ENCODE measurements at regions not wholly inside any gene's neighbourhood (a gene's known extent, or its start where the extent isn't known, plus 50 kb on each side); places are given as distances from the start of the nearest gene placed in this dataset.

GRCh38 chr22:49599691-49600455 is 227.8 kb downstream of the BRD1 start:
- no peak overlapping the region for H3K27ac ChIP-seq (ENCODE audit: low read depth in 2 of 2, low read length in 2 of 2)
- H3K27me3 ChIP-seq (ENCODE audit: control insufficient read depth in 2 of 2, insufficient read depth in 2 of 2, low read length in 2 of 2): no peaks in the 10 kb centered on the region
- H3K4me3 ChIP-seq (ENCODE audit: low read length in 2 of 2): no peak overlapping the region
- H3K4me1 ChIP-seq (ENCODE audit: control insufficient read depth in 2 of 2, insufficient read depth in 2 of 2, low read length in 2 of 2): no peaks in the 10 kb centered on the region
- H3K36me3 ChIP-seq (ENCODE audit: control insufficient read depth in 2 of 2, insufficient read depth in 2 of 2, low read length in 2 of 2): peaks cover 0 to 9% of the 10 kb centered on the region in 2 donors
- no peak overlapping the region for H3K9ac ChIP-seq (ENCODE audit: low read depth in 1 of 2, low read length in 2 of 2)
- peaks cover 0 to 1% of the 10 kb centered on the region in 2 donors for H3K9me3 ChIP-seq (ENCODE audit: control insufficient read depth in 2 of 2, low read length in 2 of 2)

- Histone ChIP-seq H3K36me3 (ENCODE audit: control insufficient read depth in 2 of 2, insufficient read depth in 2 of 2, low read length in 2 of 2) (peaks cover 0 to 9% of the 10 kb centered on the region in 2 donors), H3K9ac (ENCODE audit: low read depth in 1 of 2, low read length in 2 of 2) (no peak overlapping the region), H3K9me3 (ENCODE audit: control insufficient read depth in 2 of 2, low read length in 2 of 2) (no peaks in the 10 kb centered on the region), H3K4me1 (ENCODE audit: control insufficient read depth in 2 of 2, insufficient read depth in 2 of 2, low read length in 2 of 2) (no peaks in the 10 kb centered on the region), H3K27ac (ENCODE audit: low read depth in 2 of 2, low read length in 2 of 2) (no peak overlapping the region), H3K4me3 (ENCODE audit: low read length in 2 of 2) (no peak overlapping the region), H3K27me3 (ENCODE audit: control insufficient read depth in 2 of 2, insufficient read depth in 2 of 2, low read length in 2 of 2) (no peaks in the 10 kb centered on the region)
Measured at GRCh38 chr22:49599039-49599438, 228.6 kb downstream of the BRD1 start.

- Histone ChIP-seq H3K4me1 (ENCODE audit: control insufficient read depth in 2 of 2, insufficient read depth in 2 of 2, low read length in 2 of 2) (no peaks in the 10 kb centered on the region), H3K9me3 (ENCODE audit: control insufficient read depth in 2 of 2, low read length in 2 of 2) (no peaks in the 10 kb centered on the region), H3K4me3 (ENCODE audit: low read length in 2 of 2) (no peak overlapping the region), H3K9ac (ENCODE audit: low read depth in 1 of 2, low read length in 2 of 2) (no peak overlapping the region), H3K36me3 (ENCODE audit: control insufficient read depth in 2 of 2, insufficient read depth in 2 of 2, low read length in 2 of 2) (peaks cover 0 to 9% of the 10 kb centered on the region in 2 donors), H3K27me3 (ENCODE audit: control insufficient read depth in 2 of 2, insufficient read depth in 2 of 2, low read length in 2 of 2) (no peaks in the 10 kb centered on the region), H3K27ac (ENCODE audit: low read depth in 2 of 2, low read length in 2 of 2) (no peak overlapping the region)
Measured at GRCh38 chr22:49598338-49598737, 229.3 kb downstream of the BRD1 start.

GRCh38 chr22:49597428-49598039 is 230.1 kb downstream of the BRD1 start:
- H3K9ac ChIP-seq (ENCODE audit: low read depth in 1 of 2, low read length in 2 of 2): no peak overlapping the region
- H3K36me3 ChIP-seq (ENCODE audit: control insufficient read depth in 2 of 2, insufficient read depth in 2 of 2, low read length in 2 of 2): peaks cover 0 to 9% of the 10 kb centered on the region in 2 donors

GRCh38 chr22:49595465-49596078 is 232.1 kb downstream of the BRD1 start:
- no peak overlapping the region for H3K9ac ChIP-seq (ENCODE audit: low read depth in 1 of 2, low read length in 2 of 2)
- H3K9me3 ChIP-seq (ENCODE audit: control insufficient read depth in 2 of 2, low read length in 2 of 2): no peaks in the 10 kb centered on the region
- H3K4me3 ChIP-seq (ENCODE audit: low read length in 2 of 2): no peak overlapping the region
- H3K27ac ChIP-seq (ENCODE audit: low read depth in 2 of 2, low read length in 2 of 2): no peak overlapping the region
- no peaks in the 10 kb centered on the region for H3K4me1 ChIP-seq (ENCODE audit: control insufficient read depth in 2 of 2, insufficient read depth in 2 of 2, low read length in 2 of 2)
- H3K36me3 ChIP-seq (ENCODE audit: control insufficient read depth in 2 of 2, insufficient read depth in 2 of 2, low read length in 2 of 2): peaks cover 0 to 9% of the 10 kb centered on the region in 2 donors
- no peaks in the 10 kb centered on the region for H3K27me3 ChIP-seq (ENCODE audit: control insufficient read depth in 2 of 2, insufficient read depth in 2 of 2, low read length in 2 of 2)

More at GRCh38 chr22:49597428-49598039, 230.1 kb downstream of the BRD1 start:
- Histone ChIP-seq H3K4me1 (ENCODE audit: control insufficient read depth in 2 of 2, insufficient read depth in 2 of 2, low read length in 2 of 2) (no peaks in the 10 kb centered on the region), H3K9me3 (ENCODE audit: control insufficient read depth in 2 of 2, low read length in 2 of 2) (no peaks in the 10 kb centered on the region), H3K27ac (ENCODE audit: low read depth in 2 of 2, low read length in 2 of 2) (no peak overlapping the region), H3K27me3 (ENCODE audit: control insufficient read depth in 2 of 2, insufficient read depth in 2 of 2, low read length in 2 of 2) (no peaks in the 10 kb centered on the region), H3K4me3 (ENCODE audit: low read length in 2 of 2) (no peak overlapping the region)

DNA sequence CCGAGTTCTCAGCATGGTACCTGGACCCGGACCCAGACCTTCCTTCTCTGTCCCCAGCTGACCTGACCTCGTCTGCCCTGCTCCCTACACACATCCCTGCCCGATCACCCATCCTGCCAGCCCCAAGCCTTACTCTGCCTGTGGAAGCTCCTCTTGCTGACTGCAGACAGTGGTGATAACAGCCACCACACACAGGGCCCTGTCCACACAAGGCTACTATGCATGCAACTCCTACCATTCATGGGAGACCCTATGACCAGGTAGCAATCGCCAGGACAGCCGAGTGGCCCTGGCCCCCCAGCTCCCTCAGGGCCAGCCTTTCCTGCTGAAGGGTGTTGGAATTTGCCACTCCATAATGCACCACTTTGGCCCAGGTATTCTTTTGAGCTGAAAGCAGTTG is 233.6 kb downstream of the BRD1 start:
- peaks cover 0 to 9% of the 10 kb centered on the region in 2 donors for H3K36me3 ChIP-seq (ENCODE audit: control insufficient read depth in 2 of 2, insufficient read depth in 2 of 2, low read length in 2 of 2)
- no peaks in the 10 kb centered on the region for H3K4me1 ChIP-seq (ENCODE audit: control insufficient read depth in 2 of 2, insufficient read depth in 2 of 2, low read length in 2 of 2)
- no peak overlapping the region for H3K4me3 ChIP-seq (ENCODE audit: low read length in 2 of 2)
- no peaks in the 10 kb centered on the region for H3K9me3 ChIP-seq (ENCODE audit: control insufficient read depth in 2 of 2, low read length in 2 of 2)
- H3K27me3 ChIP-seq (ENCODE audit: control insufficient read depth in 2 of 2, insufficient read depth in 2 of 2, low read length in 2 of 2): no peaks in the 10 kb centered on the region
- H3K9ac ChIP-seq (ENCODE audit: low read depth in 1 of 2, low read length in 2 of 2): no peak overlapping the region
- no peak overlapping the region for H3K27ac ChIP-seq (ENCODE audit: low read depth in 2 of 2, low read length in 2 of 2)

- Histone ChIP-seq H3K4me3 (ENCODE audit: low read length in 2 of 2) (no peak overlapping the region), H3K9me3 (ENCODE audit: control insufficient read depth in 2 of 2, low read length in 2 of 2) (no peaks in the 10 kb centered on the region), H3K27ac (ENCODE audit: low read depth in 2 of 2, low read length in 2 of 2) (no peak overlapping the region), H3K9ac (ENCODE audit: low read depth in 1 of 2, low read length in 2 of 2) (no peak overlapping the region), H3K4me1 (ENCODE audit: control insufficient read depth in 2 of 2, insufficient read depth in 2 of 2, low read length in 2 of 2) (no peaks in the 10 kb centered on the region), H3K36me3 (ENCODE audit: control insufficient read depth in 2 of 2, insufficient read depth in 2 of 2, low read length in 2 of 2) (peaks cover 0 to 9% of the 10 kb centered on the region in 2 donors), H3K27me3 (ENCODE audit: control insufficient read depth in 2 of 2, insufficient read depth in 2 of 2, low read length in 2 of 2) (no peaks in the 10 kb centered on the region)
Measured at GRCh38 chr22:49593509-49593908, 234.2 kb downstream of the BRD1 start.

- H3K4me1 ChIP-seq (ENCODE audit: control insufficient read depth in 2 of 2, insufficient read depth in 2 of 2, low read length in 2 of 2): no peaks in the 10 kb centered on the region
- H3K27me3 ChIP-seq (ENCODE audit: control insufficient read depth in 2 of 2, insufficient read depth in 2 of 2, low read length in 2 of 2): no peaks in the 10 kb centered on the region
- no peaks in the 10 kb centered on the region for H3K9me3 ChIP-seq (ENCODE audit: control insufficient read depth in 2 of 2, low read length in 2 of 2)
- H3K4me3 ChIP-seq (ENCODE audit: low read length in 2 of 2): no peak overlapping the region
- H3K27ac ChIP-seq (ENCODE audit: low read depth in 2 of 2, low read length in 2 of 2): no peak overlapping the region
- H3K9ac ChIP-seq (ENCODE audit: low read depth in 1 of 2, low read length in 2 of 2): no peak overlapping the region
- peaks cover 0 to 9% of the 10 kb centered on the region in 2 donors for H3K36me3 ChIP-seq (ENCODE audit: control insufficient read depth in 2 of 2, insufficient read depth in 2 of 2, low read length in 2 of 2)
Measured at GRCh38 chr22:49592780-49593501, 234.7 kb downstream of the BRD1 start.

- Histone ChIP-seq H3K9ac (ENCODE audit: low read depth in 1 of 2, low read length in 2 of 2) (no peak overlapping the region), H3K4me3 (ENCODE audit: low read length in 2 of 2) (no peak overlapping the region), H3K27me3 (ENCODE audit: control insufficient read depth in 2 of 2, insufficient read depth in 2 of 2, low read length in 2 of 2) (no peaks in the 10 kb centered on the region), H3K4me1 (ENCODE audit: control insufficient read depth in 2 of 2, insufficient read depth in 2 of 2, low read length in 2 of 2) (no peaks in the 10 kb centered on the region), H3K36me3 (ENCODE audit: control insufficient read depth in 2 of 2, insufficient read depth in 2 of 2, low read length in 2 of 2) (peaks cover 0 to 8% of the 10 kb centered on the region in 2 donors), H3K27ac (ENCODE audit: low read depth in 2 of 2, low read length in 2 of 2) (no peak overlapping the region), H3K9me3 (ENCODE audit: control insufficient read depth in 2 of 2, low read length in 2 of 2) (no peaks in the 10 kb centered on the region)
Measured at GRCh38 chr22:49590851-49591445, 236.7 kb downstream of the BRD1 start.
